Stimulated activated CD4-positive, alpha-beta T cell treated with anti-CD3 and anti-CD28 coated beads, Interleukin-15, amount 100 ng/mL, for 48 hours (primary cell): ENCODE measurements at regions not wholly inside any gene's neighbourhood (a gene's known extent, or its start where the extent isn't known, plus 50 kb on each side); places are given as distances from the start of the nearest gene placed in this dataset.

ENCODE experiments used
- DNase-seq, 2 donors: peaks; one replicate each; pipeline ENCODE4 v3.0.0-alpha.2; 2020; ENCODE audit warnings: low read depth in 2 of 2

DNA sequence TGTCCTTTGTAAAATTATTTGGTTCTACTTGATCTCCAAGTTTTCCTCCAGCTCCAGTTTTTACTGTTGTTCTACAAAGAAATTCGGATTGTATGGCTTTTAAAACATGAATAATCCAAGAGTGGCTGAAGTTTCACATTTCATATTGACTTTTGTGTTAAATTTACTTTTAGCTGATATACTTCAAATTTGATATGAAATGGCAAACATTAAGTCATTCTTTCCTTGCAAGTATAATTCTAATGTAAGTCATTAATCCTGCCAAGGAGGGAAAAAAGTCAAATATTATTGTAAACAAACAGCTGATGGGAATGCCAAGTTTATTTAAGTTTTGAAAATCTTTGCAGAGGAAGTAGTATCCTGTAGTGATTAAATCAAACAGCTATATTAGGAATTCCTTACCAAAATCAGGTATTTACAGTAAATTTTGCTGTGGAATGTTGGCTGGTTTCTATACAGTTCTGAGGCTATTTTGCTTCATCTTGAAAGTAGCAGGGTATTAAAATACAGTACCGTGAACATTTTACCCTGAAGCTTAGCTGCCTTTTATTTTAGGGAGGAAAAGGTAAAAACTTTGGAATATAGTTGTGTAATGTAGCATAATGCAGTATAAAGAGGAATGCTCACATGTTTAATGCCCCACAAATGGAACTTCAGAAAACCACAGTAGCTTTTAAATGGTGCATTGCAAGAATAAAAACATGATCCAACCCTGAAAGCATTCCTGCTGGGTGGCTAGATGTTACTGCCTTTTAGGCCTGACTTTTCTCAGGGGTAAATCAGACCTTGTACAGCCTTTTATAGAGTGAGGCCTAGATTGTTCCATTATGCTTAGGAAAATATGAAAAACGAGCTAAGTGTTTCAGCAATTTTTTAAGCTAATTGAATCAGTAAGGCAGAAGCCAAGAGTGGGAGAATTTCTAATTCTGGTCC lies 62.7 kb upstream of the NT5C1B start:
- no peak for DNase-seq

DNA sequence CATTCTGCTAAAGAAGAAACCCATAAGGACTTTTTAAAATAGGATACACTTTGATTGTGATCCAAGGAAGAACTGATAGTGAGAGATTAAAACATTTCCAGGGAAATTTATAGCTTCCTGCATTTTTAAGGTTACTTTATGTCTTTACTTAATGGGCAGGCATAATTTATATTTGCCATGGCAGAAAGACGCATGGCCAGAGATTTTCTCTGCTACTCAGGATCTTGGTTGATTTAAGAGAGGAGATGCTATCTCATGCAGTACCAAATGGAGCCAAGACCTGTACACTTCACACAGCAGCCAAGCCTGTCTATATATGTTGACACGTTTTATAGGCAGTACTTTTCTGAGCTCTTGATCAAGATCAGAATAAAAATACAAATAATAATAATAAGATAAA lies 60.9 kb upstream of the NT5C1B start:
- DNase-seq = no peak

DNA sequence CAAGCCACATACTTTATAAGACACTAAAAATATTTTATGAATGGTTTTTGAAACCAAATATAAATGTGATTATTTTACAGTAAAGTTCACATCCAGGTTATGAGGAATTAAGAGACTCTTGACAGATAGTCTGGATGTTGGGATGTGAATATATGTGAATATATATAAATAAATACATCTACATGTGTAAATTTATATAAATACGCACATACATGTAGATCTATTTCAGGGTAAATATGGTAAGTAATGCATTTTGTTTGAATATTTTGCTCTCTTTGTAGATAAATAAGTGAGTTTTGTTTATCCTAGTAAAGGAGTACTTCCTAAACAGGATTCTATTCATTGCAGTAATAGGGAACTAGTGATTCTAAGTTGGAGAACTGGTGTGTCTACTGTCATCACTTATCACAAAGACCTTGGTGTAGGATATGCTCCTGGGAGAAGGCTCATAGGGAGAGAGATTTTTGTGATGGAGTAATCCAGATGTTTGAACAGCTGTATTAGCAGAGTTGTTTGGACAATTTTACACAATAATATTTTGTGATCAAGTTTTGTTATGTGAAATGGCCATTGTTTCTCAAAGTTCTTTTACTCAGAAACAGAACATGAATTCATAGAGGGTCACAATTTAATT lies 60.2 kb upstream of the NT5C1B start:
- no peak for DNase-seq

DNA sequence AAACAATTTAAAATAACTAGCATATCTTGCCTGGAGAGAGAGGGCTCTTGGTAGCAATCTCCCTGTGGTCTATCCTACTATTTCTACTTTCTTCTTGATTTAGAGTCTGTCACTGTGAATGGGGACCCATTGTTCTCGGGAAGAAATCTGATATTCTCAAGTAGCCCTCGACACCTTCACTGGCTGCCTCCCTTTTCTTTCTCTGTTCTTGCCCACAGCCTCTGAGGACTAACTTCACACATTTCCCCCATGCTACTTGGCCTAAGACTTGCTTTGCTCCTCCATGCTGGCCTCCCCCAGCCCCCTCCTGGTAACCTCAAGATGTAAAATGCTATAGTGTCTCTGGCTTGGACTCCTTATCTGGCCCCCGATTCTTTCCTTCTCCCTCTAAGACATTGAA lies 58.8 kb upstream of the NT5C1B start:
- DNase-seq = no peak

GRCh38 chr2:18647731-18648130 lies 58.4 kb upstream of the NT5C1B start:
- no peak for DNase-seq

GRCh38 chr2:18645315-18645714 lies 55.9 kb upstream of the NT5C1B start:
- DNase-seq = no peak

DNA sequence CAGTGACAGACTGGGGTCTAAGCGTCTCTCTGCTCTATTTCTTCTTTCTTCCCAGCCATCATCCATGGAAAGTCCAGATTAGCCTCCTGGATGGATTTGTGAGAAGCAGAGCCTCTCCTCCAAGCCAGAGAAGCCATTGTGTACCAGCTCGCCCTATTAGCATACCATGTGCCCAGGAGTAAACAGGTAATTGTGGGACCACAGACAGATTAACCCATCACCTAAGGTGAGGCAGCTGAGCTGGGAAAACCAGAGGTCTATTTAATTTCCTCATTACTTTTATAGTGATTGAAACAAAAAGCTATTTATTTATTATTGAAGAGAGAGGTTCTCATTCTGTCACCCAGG lies 54.7 kb upstream of the NT5C1B start:
- DNase-seq = no peak

GRCh38 chr2:18643326-18644114 lies 54.2 kb upstream of the NT5C1B start:
- no peak for DNase-seq

- no peak for DNase-seq
Measured at GRCh38 chr2:18641823-18642222, 52.5 kb upstream of the NT5C1B start.

DNA sequence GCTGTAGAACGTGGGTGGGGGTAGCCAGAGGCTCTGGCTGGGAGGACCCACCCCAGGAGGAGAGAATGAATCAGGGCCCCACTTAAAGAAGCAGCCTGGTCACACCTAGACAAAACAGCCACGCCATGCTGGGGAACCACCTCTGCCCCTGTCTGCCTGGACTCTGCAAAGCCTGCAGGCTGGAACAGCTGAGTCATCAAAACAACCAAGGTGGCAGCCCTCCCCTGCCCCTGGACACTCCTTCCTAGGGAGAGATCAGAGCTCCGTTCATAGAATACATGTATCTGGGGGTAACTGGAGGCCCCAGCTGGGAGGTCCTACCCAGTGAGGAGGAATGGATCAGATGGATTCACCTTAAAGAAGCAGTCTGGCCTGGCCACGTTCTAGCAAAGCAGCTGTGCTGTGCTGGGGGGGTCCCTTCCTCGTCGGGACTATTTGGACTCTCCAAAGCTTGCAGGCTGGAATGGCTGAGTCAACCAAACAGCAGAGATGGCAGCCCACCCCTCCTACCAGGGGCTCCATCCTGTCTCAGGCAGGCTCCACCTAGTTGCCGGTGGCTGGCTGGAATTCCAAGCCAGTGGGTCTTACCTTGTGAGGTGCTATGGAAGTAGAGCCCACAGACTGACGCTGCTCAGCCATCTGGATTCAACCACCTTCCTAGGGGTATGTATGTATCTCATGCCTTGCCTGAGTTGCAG lies 50.5 kb upstream of the NT5C1B start:
- DNase-seq = no peak
